Endometrium (tissue), 2 donors: ENCODE measurements at regions not wholly inside any gene's neighbourhood (a gene's known extent, or its start where the extent isn't known, plus 50 kb on each side); places are given as distances from the start of the nearest gene placed in this dataset.
"Not testable (repeated sequence)": the region's sequence is repeated elsewhere in the genome, so short reads cannot be mapped to it uniquely, and the experiment has no call there.

Source experiments
- FAIRE-seq: peaks from 2 replicates; lab custom pipeline; 2012; peaks lifted over from hg19 to GRCh38; lab: Jason Lieb, UNC
- donor health status: control.
- donor health status: control.

DNA sequence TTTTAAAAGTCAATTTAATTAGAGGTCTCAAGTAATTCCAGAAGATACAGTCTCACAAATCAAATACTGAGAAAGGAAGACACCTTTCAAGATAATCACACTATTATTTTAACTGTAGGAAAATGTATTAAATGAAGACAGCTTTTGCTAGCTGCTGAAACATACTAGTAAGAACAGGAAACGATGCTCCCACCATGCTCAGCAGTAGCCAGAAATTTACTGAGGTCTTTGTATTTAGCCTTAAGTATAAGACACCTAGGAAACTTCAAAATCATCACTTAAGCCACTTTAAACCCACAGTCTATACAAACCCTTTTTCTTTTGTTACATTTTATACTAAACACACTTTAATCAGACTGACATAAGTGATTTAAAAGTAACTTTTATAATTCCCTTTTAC is 72.7 kb upstream of the NPIPB12 start:
- peak; percentile 46 for FAIRE-seq

DNA sequence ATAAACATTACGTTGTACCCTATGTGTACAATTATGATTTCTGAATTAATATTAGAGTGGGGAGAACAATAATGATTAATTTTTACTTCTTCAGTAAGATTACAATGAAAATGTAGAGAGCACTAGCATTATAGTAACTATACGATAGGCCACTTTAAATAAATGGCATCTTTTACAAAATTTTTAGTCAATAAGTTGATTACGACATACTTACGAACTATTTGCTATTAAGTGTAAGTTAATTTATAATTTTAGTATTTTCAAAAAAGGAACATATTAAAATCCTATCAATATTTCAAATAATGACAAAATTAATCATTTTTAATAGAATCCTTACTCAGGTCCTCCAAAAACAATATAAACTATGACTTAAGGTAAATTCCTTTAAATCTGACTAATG is 75.6 kb upstream of the NPIPB12 start:
- peak; percentile 83 for FAIRE-seq

DNA sequence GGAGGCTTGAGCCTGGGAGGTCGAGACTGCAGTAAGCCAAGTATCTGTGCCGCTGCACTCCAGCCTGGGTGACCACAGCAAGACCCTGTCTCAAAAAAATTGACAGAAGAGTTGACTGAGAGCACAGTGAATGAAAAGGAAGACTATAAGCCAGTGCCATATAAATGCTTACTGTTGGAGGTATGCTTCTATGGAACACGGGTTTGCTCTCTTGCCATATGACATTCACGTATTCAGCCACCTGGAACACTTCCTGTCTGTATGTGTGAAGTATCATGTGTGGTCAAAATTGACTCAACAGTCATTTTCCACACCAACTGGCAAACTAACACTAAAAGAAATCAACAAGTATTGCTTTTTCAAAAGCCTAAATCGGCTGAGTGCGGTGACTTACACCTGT is 71.1 kb upstream of the SPN start:
- FAIRE-seq: not testable (repeated sequence)

DNA sequence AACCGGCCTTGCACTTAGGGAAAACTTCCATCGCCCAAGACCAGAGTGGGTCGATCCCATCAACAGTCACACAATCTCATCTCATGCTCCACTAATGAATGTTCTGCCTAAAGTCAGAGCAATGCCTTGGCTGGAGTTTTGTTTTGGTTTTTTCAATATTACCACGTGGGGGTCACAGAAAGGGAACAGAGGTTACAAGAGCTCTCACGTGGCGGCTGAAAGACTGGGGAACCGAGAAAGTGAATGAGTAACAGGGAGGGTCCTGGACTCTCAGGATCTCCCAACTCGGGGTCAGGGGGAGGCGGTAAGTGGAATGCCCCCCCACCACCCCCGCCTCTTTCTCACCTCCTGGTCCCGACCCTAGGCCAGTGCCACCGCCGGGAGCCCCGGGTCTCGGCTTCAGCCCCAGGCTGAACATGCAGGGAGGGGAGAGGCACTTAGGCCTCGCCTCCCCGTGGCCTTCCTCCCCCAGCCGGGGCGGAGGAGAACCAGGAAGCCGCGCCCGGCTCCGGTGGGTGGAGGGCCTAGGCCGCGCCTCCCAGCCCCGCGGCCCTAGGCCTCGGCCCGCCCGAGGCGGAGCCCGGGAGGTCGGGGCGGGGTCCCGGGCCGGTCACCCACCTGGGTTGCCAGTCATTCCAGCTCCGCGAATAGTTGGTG is 68.7 kb upstream of the SPN start:
- FAIRE-seq: not testable (repeated sequence)

DNA sequence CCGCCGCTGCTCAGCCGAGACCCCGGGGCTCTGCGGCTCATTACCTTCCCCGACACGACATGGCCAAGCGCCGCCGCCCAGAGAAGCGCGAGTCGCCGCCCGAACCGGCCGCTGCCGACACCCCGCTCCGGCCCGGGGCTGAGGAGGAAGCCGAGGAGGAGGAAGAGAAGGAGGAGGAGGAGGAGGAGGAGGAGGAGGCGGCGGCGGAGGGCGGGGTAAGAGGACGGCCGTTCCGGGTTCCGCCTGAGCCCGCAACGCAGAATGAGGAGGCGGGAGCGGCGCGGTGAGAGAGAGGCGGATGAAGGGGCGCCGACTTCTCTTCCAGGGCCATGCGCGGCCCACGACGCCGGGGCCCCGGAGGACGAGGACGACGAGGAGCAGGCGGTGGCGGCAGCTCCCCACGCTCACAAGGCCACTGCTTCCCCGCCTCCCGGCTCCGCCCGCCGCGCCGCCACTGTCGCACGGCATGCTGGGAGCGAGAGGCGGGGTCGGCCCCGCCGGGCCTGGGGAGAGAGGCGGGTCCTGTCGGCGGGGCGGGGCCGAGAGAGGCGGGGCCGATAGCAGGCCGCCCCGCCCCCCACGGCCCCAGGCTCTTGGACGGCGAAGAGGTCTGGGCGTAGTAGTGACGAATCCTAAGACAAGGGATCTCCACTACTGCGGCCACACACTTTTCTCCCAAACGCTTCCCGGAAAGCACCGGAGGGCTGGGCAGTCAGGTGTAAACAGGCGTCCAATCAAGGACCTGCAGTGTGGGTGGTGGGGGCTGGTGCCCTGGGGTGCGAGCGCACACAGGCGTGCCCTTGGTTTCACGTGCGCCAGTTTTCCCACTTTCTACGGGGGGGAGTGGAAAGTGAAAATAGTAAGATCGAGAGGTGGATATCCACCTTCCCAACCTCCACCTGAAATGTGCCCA is 67.9 kb upstream of the SPN start:
- not testable (repeated sequence) for FAIRE-seq

DNA sequence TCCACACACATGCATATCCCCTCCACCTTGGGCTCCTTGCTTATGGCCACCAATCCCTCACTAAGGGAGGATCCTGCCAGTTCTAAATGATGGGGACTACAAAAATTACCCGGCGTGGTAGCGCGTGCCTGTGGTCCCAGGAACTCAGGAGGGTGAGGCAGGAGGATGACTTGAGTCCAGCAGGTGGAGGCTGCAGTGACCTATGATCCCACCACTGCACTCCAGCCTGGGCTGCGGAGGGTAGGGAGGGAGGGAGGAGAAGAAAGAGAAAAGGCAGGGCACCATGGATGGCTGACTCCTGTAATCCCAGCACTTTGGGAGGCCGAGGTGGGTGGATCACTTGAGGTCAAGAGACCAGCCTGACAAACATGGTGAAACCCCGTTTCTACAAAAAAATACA is 66.0 kb upstream of the SPN start:
- FAIRE-seq: not testable (repeated sequence)

DNA sequence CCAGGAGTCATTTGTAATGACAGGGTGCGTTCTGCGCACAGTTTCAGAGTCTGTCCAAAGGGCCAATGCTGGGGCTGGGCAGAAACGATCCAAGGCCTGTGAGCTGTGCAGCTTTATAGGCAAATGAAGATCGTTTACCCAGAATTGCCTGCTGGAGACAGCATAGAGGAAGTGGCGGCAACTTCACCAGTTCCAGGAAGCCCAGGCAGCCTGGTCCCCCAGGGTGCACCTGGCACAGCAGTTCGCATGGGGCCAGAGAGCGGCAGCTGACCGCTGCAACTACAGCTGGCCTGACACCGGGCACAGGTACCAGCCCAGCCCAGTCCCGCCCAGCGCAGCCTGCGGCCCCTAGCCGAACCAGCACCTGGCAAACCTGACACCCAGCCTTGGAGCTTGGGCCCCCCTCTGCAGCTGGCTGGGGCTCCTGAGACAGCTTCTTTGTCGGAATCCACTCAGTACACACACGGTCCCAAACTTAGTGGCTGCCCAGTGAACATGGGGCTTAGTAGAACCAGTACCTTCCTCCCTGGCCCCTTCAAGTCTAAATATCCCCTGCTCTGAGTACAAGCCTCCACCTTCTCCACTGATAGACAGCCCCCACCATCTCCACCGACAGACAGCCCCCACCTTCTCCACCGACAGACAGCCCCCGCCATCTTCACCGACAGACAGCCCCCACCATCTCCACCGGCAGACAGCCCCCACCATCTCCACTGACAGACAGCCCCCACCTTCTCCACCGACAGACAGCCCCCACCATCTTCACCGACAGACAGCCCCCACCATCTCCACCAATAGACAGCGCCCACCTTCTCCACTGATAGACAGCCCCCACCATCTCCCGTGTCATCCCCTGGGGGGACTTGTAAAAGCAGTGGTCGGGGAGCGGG is 62.7 kb upstream of the SPN start:
- not testable (repeated sequence) for FAIRE-seq

DNA sequence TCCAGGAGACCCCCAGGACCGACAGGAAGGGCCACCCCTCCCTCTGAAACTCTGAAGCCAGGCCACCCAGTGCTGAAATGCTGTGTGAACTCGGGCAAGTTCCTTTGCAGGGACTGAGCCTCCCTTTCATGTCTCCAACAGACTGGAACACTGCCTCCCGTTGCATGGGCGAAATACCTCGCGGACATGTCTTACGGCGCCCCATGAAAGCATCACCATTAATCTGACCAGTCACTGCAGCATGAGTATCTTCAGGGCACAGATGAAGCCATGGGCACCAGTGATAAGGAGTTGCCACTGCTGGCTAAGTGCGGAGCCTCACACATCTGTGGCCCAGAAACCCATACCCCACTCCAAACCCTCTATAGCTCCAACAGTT is 60.8 kb upstream of the SPN start:
- FAIRE-seq: not testable (repeated sequence)

DNA sequence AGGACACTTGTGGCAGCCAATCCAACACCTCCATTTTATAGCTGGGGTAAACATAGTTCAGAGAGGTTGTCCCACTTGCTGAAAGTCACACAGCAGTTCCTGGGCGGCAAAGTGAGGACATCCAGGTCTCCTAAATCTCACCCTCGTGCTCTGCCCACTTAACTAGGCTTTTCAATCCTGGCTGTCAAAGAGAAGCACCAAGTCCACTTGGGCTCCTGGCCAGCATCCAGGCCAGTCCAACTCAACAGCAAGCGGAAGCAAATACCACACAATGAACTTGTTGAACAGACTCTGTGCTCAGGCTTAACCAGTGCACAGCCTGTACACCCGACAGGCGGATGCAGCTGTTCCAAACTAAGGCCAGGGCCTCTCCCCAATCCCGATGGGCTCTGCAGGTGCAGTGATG is 60.4 kb upstream of the SPN start:
- FAIRE-seq: not testable (repeated sequence)

DNA sequence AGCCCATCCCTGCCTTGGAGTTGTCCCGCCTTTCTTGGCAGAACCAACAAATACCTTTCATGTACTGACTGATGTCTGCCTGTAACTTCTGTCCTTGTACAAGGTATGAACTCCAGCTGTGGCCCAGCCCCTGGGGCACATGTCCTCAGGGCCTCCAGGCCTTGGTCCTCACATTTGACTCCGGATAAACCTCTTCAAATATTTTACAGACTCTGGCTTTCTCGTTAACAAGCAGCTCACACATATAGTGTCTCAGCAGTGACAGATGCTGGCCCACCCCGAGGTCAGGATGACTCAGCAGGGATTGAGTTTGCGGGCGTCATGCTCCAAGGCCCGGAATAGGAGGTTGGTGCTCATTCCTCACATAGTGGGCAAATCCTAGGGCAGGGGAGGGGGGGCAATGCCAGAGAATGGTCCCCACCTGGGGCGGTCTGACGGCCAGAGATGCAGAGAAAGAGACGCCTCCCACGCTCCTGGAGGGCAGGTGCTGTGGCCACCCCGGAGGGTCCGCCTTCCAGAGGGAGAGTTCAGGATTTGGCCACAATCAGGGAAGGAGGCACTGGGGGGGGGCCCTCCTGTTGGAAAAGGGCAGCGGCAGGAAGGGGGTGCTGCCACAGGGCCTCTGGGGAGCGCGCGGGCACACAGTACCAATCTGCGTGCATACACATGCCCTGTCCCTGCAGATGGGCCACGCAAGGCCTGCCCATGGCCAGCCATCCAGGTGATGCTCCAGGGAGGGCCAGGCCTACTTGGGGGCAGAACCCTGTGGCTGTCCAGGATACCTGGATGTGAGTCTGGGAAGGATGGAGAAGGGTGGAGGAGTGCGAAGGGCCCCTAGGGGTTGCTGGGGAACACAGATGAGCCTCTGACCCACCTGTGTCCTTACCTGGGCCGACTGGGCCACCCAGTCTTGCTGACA is 58.2 kb upstream of the SPN start:
- FAIRE-seq: not testable (repeated sequence)

DNA sequence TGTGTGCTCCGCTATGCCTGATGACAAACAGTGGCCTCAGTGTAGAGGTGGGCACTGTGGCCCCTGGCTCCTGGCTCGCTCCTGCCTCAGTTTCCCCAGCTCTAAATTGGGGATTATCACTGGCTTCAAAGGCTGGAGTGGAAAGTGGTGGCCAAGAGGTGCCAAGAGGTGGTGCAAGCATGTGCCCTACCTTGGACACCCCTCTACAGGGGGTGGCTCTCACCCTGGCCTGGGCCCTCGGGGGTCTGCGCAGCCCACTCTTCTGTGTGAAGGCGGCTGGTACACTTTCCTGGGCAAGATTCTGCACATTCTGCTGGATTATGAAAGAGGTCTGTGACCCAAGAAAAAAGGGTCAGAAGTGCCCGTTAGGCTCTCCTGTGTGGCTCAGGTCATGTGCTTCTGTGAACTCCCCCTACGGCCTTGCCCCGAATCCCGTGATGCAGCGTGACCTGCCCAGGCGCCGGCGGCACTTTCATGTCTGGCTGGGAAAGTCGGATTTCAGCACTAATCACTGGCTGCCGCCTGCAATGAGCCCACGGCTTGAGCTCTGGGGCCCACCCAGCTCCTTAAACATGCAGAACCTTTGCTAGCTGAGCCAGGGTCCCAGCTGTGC is 57.3 kb upstream of the SPN start:
- not testable (repeated sequence) for FAIRE-seq

DNA sequence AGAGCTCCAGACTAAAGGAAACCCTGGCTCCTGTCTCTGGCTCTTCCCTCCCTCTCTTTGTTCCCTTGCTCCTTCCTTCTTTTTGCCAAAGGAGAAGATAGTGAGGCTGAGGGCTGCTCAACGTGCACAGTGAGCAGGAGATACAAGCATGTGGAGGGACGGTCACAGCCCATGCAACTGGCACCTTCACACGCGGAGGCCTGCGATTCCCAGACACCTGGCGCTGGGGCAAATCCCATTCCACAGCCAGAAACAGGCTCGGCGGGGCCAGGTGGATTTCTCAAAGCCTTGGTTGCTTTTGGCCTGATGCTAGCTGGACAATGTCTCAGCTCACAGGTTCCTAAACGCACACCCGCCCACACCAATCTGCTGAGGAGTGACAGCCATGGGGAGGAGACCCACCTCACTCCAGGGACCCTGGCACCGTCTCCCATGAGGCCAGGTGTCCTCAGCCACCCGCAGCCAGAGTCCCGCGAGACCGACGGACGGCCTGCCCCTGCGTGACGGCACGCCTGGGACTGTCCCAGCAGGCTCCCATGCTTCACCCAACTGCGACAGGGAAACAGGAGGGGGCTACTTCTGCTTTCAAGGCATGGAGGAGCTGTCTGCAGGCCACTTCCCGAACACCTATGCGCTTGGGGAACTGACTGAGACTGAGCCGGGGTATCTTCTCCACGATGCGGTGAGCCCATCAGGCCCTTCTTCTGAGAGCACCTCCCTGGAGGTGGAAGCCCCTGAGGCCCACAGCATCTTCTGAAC is 56.2 kb upstream of the SPN start:
- not testable (repeated sequence) for FAIRE-seq

DNA sequence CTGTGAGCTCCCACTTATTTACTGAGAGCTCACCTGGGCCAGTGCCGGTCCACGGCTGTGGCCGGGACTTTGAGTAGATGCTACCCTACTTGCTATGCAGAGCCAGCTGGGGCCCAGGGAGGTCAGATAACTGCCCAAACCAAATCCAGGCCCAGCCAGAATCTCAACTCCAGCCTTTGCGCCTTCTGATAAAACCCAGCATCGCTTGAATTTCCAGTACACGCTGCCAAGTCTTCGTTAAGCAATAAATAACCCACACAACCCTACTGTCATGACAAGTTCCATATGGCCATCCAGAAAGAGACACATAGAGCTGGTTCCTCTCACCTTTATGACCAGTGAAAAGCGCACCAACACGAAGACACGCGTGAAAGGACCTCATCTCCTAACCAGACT is 55.6 kb upstream of the SPN start:
- not testable (repeated sequence) for FAIRE-seq

DNA sequence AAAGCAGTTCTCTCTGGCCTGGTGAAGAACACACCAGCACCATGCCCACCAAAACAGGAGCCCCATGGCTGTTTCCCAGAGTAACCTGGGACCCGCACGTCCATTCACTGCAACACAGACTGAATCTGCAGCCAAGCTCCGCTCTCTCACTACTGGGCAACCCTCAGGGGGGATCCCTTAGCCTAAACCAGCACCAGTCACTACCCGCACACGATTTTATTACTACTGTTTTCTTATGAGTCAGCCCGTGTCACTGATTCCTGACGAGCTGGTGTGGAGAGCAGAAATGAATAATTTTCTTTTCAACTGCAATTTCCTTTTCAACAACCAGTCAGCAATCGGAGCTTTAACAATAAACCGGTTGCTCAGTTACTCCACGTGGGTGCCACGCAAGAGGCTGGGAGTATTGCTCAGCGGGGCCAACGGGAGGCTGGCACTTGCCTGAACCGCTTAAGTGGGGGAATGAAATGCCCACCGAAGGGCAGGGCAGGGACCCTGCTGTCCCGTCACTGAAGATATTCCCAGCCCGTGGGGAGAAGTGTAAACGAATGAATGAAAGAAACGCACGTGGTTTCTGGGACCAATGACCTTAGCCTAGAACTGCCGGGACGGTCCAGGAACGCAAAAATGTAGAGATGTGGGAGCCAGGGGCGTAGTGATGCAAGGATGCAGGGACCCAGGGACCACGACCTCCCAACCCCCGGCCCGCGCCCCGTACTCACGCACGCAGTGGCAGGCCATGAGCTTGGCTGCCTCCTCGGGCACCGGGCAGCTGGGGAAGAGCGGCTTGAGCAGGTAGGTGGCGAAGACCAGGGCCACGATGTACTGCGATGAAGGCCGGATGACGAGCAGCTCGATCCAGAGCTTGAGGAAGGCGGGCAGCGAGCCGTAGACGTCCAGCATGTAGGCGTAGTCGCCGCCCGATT is 50.4 kb upstream of the SPN start:
- FAIRE-seq: not testable (repeated sequence)
